ENCODE measurements at regions not wholly inside any gene's neighbourhood (a gene's known extent, or its start where the extent isn't known, plus 50 kb on each side); places are given as distances from the start of the nearest gene placed in this dataset.
"Not testable (repeated sequence)": the region's sequence is repeated elsewhere in the genome, so short reads cannot be mapped to it uniquely, and the experiment has no call there.

GRCh38 chr12:131192951-131193350 is 239.2 kb downstream of the ADGRD1 start:
- Mint-ChIP-seq H3K27me3 (peaks cover 7% of the 10 kb centered on the region), H3K9me3 (no peaks in the 10 kb centered on the region), H3K4me1 (no peaks in the 10 kb centered on the region), H3K27ac (no peak overlapping the region), H3K36me3 (ENCODE audit: low read depth) (no peaks in the 10 kb centered on the region), H3K4me3 (no peak overlapping the region)
- ATAC-seq = no peak
- no peak for DNase-seq

GRCh38 chr12:131194166-131194565 is 240.5 kb downstream of the ADGRD1 start:
- H3K36me3 Mint-ChIP-seq (ENCODE audit: low read depth) = no peaks in the 10 kb centered on the region
- H3K27me3 Mint-ChIP-seq = peaks cover 7% of the 10 kb centered on the region
- DNase-seq (no peak), ATAC-seq (no peak)
- H3K4me3 Mint-ChIP-seq = no peak overlapping the region
- no peaks in the 10 kb centered on the region for H3K4me1 Mint-ChIP-seq
- H3K9me3 Mint-ChIP-seq = no peaks in the 10 kb centered on the region
- no peak overlapping the region for H3K27ac Mint-ChIP-seq

GRCh38 chr12:131195796-131196195 is 242.1 kb downstream of the ADGRD1 start:
- H3K36me3 Mint-ChIP-seq (ENCODE audit: low read depth) = no peaks in the 10 kb centered on the region
- ATAC-seq = no peak

DNA sequence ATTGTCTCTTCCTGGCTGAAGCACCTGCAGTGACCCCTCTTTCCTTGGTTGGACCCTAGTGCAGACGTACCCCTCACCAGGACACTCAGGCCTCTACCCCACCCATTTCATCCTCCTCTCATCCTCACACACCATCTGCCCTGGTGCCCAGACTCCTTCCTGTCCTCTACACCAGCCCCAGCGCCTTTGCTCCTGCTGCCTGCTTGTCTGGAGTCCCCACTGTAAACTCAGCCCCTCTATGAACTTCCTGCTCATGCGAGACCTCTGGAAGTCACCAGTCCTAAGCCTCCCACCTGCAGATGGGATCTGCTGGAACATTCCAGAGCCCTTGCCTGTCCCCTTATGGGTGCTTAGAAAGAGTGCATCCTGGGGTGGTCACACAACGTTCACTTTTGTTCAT is 242.5 kb downstream of the ADGRD1 start:
- no peak overlapping the region for H3K4me3 Mint-ChIP-seq

More at GRCh38 chr12:131195796-131196195, 242.1 kb downstream of the ADGRD1 start:
- no peak for DNase-seq
- no peaks in the 10 kb centered on the region for H3K9me3 Mint-ChIP-seq
- H3K27me3 Mint-ChIP-seq = peaks cover 7% of the 10 kb centered on the region
- H3K4me3 Mint-ChIP-seq = no peak overlapping the region
- H3K27ac Mint-ChIP-seq = no peak overlapping the region
- H3K4me1 Mint-ChIP-seq = no peaks in the 10 kb centered on the region

GRCh38 chr12:131197490-131197889 is 243.8 kb downstream of the ADGRD1 start:
- H3K27me3 Mint-ChIP-seq = peaks cover 7% of the 10 kb centered on the region
- ATAC-seq = no peak

More for the DNA sequence above, 242.5 kb downstream of the ADGRD1 start:
- no peaks in the 10 kb centered on the region for H3K9me3 Mint-ChIP-seq
- no peaks in the 10 kb centered on the region for H3K36me3 Mint-ChIP-seq (ENCODE audit: low read depth)
- no peak for ATAC-seq
- no peak overlapping the region for H3K27ac Mint-ChIP-seq
- H3K27me3 Mint-ChIP-seq = peaks cover 7% of the 10 kb centered on the region
- DNase-seq = no peak
- no peaks in the 10 kb centered on the region for H3K4me1 Mint-ChIP-seq

DNA sequence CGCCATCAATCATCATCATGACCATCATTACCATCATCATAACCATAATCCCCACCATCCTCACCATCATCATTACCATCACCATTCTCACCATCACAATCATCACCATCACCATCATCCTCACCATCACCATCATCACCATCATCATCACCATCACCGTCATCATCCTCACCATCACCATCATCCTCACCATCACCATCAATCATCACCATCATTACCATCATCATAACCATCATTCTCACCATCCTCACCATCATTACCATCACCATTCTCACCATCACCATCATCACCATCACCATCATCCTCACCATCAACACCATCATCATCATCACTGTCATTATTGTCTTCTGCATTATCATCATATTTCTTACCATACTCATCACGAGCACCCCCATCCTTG is 245.5 kb downstream of the ADGRD1 start:
- H3K27me3 Mint-ChIP-seq = peaks cover 2% of the 10 kb centered on the region
- DNase-seq = no peak
- no peaks in the 10 kb centered on the region for H3K4me1 Mint-ChIP-seq
- no peak overlapping the region for H3K27ac Mint-ChIP-seq
- H3K36me3 Mint-ChIP-seq (ENCODE audit: low read depth) = no peaks in the 10 kb centered on the region
- H3K4me3 Mint-ChIP-seq = no peak overlapping the region
- ATAC-seq = no peak
- H3K9me3 Mint-ChIP-seq = no peaks in the 10 kb centered on the region

More at GRCh38 chr12:131197490-131197889, 243.8 kb downstream of the ADGRD1 start:
- DNase-seq = no peak
- Mint-ChIP-seq H3K4me1 (no peaks in the 10 kb centered on the region), H3K27ac (no peak overlapping the region), H3K36me3 (ENCODE audit: low read depth) (no peaks in the 10 kb centered on the region), H3K4me3 (no peak overlapping the region), H3K9me3 (no peaks in the 10 kb centered on the region)

DNA sequence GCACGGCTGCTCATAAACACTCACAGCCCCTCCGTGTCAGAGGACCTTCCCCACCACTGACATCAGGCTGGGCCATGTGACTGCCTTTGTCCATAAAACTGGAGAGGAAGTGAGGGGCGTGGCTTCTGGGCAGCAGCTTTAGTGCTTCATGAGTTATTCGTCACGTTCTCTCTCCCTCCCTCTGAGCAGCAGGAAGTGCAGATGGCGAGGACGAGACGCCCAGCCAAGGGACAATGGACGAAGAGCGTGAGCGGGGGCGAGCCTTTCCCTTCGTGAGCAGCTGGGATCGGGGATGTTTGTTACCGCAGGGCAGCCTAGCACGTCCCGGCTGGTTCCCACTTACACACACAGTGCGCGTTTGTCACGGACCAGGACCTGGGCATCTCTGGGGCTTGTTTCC is 248.2 kb downstream of the ADGRD1 start:
- not testable (repeated sequence) for H3K9me3 Mint-ChIP-seq; ATAC-seq; H3K27ac Mint-ChIP-seq; H3K36me3 Mint-ChIP-seq (ENCODE audit: low read depth); H3K4me3 Mint-ChIP-seq; H3K27me3 Mint-ChIP-seq; DNase-seq; H3K4me1 Mint-ChIP-seq

- H3K9me3 Mint-ChIP-seq = no peaks in the 10 kb centered on the region
- no peaks in the 10 kb centered on the region for H3K27me3 Mint-ChIP-seq
- DNase-seq = no peak
- H3K27ac Mint-ChIP-seq = no peak overlapping the region
- H3K36me3 Mint-ChIP-seq (ENCODE audit: low read depth) = no peaks in the 10 kb centered on the region
- no peaks in the 10 kb centered on the region for H3K4me1 Mint-ChIP-seq
- H3K4me3 Mint-ChIP-seq = no peak overlapping the region
- ATAC-seq = no peak
Measured at GRCh38 chr12:131202592-131203378, 249.1 kb downstream of the ADGRD1 start.

DNA sequence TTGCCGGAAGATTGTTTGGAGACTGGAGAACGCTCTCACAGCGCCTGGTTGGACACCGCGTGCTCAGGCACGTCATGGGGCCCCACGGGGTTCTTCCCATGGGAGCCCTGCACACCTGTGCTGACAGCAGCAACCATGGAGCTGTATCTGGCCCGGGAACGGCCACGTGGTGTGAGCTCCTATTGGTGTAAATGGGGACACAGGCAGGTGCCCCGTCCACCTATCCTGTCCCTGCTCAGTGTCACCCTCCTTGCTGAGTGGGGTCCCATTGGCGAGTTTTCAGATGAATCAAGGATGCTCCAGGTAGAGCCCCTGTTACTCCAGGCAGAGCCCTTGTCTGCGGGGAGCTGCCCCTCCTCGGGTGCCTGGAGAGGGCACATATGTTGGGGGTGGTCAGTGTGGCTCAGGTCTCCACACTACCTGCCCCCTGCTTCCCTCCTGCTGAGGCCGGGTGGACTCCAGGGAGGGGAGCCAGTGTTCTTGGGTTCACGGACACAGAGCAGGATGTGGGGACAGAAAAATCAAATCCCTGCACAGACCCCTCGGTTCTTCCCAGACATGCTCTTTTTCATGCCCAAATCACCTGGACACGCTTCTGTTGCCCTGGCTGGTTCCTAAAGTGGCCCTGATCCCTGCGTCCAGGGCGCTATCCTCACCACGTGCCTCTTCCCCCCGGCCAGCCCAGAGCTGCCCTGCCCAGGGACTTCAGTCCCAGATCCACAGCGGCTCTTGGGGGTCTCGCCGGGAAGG is 250.1 kb downstream of the ADGRD1 start:
- Mint-ChIP-seq H3K27ac (no peak overlapping the region), H3K4me1 (peaks cover 1% of the 10 kb centered on the region), H3K9me3 (no peaks in the 10 kb centered on the region), H3K36me3 (ENCODE audit: low read depth) (no peaks in the 10 kb centered on the region), H3K27me3 (no peaks in the 10 kb centered on the region), H3K4me3 (no peak overlapping the region)
- DNase-seq (no peak), ATAC-seq (no peak)

GRCh38 chr12:131204416-131205274 is 250.9 kb downstream of the ADGRD1 start:
- Mint-ChIP-seq H3K4me3 (no peak overlapping the region), H3K27me3 (no peaks in the 10 kb centered on the region), H3K9me3 (no peaks in the 10 kb centered on the region), H3K4me1 (peaks cover 8% of the 10 kb centered on the region), H3K36me3 (ENCODE audit: low read depth) (no peaks in the 10 kb centered on the region), H3K27ac (no peak overlapping the region)
- DNase-seq (no peak), ATAC-seq (no peak)

DNA sequence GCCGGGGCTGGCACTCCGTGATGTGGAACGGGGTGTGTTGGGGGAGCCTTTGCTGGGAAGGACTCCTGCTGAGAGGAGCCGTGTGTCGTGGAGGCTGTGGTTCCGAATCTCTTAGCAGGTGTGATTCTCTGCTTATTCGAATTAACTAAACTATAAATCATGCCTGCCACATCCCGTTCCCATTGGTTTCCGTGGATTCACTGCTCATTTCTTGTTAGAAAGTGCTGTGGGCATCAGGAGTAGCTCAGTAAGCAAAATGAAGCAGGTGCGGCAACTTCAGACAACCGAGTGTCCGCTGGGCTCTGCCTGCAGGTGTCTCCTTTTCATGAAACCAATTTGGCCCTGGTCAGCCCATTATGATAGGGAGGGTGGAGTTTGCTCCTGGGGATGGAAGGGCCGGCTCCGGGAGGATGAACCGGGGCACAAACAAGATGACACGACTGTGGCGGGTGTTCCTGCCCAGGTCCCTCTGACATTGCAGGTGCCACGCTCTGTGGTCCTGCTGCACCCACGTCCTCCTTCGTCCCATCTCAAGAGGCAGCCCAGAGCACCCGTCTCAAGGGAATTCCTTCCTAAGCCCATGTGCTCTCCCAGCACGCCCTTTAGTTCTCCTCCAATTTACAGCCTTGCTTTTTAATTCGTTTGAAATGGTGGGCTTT is 251.7 kb downstream of the ADGRD1 start:
- ATAC-seq; H3K4me3 Mint-ChIP-seq; H3K9me3 Mint-ChIP-seq; H3K27ac Mint-ChIP-seq; H3K36me3 Mint-ChIP-seq (ENCODE audit: low read depth); DNase-seq; H3K27me3 Mint-ChIP-seq: not testable (repeated sequence)
- H3K4me1 Mint-ChIP-seq = peaks cover 15% of the 10 kb centered on the region

- not testable (repeated sequence) for H3K36me3 Mint-ChIP-seq (ENCODE audit: low read depth); H3K27me3 Mint-ChIP-seq; H3K9me3 Mint-ChIP-seq; DNase-seq; H3K27ac Mint-ChIP-seq; H3K4me3 Mint-ChIP-seq; ATAC-seq
- H3K4me1 Mint-ChIP-seq = peaks cover 23% of the 10 kb centered on the region
Measured at GRCh38 chr12:131206630-131207299, 253.1 kb downstream of the ADGRD1 start.

DNA sequence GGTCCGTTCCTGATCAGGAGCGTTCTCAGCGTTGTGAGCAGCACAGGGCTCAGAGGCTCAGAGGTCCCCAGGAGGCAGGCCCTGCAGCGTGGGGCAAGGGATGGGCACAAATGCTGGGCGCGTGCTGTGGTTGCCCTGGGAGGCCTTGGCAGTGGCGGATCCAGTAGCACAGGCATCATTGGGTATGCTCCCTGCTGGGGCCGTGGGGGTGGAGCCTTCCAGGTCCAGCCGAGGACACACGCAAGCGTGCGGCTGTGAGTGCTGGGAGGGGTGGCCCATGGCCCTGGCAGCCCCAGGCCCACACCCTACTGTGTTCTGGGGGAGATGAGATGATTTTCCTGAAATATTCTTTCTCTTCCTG is 253.6 kb downstream of the ADGRD1 start:
- not testable (repeated sequence) for H3K36me3 Mint-ChIP-seq (ENCODE audit: low read depth); H3K27me3 Mint-ChIP-seq; ATAC-seq; H3K9me3 Mint-ChIP-seq; H3K27ac Mint-ChIP-seq; H3K4me3 Mint-ChIP-seq; DNase-seq
- H3K4me1 Mint-ChIP-seq = peaks cover 25% of the 10 kb centered on the region

DNA sequence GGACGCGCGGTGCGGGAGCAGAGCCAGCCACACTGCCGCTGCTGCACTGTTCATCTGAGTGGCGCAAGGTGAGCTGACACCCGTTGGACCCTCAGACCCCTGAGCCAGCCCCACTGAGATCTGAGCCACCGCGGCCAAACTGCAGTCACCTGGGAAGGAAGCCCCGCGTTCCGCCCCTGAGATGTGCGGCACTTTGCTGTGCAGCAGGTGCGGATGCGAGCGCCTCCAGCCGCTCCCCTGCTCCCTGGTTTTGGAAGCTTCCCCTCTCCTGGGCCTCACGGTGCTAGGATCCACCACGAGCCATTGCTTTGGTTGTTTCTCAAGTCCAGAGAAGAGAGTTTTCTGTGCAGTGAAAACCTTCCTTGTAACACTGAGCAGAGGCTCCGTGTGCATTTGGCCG is 254.1 kb downstream of the ADGRD1 start:
- not testable (repeated sequence) for H3K27me3 Mint-ChIP-seq; ATAC-seq; H3K4me3 Mint-ChIP-seq; H3K36me3 Mint-ChIP-seq (ENCODE audit: low read depth); H3K9me3 Mint-ChIP-seq; H3K27ac Mint-ChIP-seq; DNase-seq
- peaks cover 25% of the 10 kb centered on the region for H3K4me1 Mint-ChIP-seq

All from activated naive CD8-positive, alpha-beta T cell treated with anti-CD3 and anti-CD28 coated beads, Interleukin-2, amount 50 U/mL, for 24 hours (primary cell).